Gastroesophageal sphincter (tissue), 3 donors: ENCODE measurements at regions not wholly inside any gene's neighbourhood (a gene's known extent, or its start where the extent isn't known, plus 50 kb on each side); places are given as distances from the start of the nearest gene placed in this dataset.

ENCODE experiments used
- POLR2AphosphoS5 ChIP-seq: sonication (generic); formaldehyde crosslinking; IDR thresholded peaks from one replicate; pipeline ENCODE4 v1.6.1; 2017; ENCODE audit warnings: antibody characterized with exemption
- TF ChIP-seq, protein P1 (sequence below), 4 experiments: fragments of 200-600 bp in 2 of 4; fragments of 450-650 bp in 2 of 4; sonication (generic) in 1 of 4; IDR thresholded peaks; one replicate each; pipeline ENCODE4 v1.5.1; 2017 to 2019; ENCODE audit warnings: antibody characterized with exemption in 4 of 4, mild to moderate bottlenecking in 2 of 4, moderate library complexity in 2 of 4

DNA sequence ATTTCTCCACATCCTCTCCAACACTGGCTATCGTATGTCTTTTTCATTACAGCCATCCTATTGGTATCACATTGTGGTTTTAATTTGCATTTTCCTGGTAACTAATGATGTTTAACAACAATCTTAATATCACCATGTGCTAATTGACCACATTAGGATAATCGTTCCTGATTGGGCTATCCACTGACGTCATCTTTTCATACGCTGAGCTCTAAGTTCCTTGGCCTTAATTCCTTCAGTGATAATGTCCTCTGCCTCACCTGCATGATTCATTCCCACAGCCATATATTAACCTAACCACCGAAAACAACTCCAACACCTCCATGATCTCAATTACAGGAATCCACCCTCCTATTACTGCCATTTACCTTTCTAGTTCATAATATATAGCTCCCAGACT is 547.9 kb upstream of the BRINP1 start:
- TF ChIP-seq POLR2AphosphoS5, result no peak
- TF ChIP-seq, protein P1, sequence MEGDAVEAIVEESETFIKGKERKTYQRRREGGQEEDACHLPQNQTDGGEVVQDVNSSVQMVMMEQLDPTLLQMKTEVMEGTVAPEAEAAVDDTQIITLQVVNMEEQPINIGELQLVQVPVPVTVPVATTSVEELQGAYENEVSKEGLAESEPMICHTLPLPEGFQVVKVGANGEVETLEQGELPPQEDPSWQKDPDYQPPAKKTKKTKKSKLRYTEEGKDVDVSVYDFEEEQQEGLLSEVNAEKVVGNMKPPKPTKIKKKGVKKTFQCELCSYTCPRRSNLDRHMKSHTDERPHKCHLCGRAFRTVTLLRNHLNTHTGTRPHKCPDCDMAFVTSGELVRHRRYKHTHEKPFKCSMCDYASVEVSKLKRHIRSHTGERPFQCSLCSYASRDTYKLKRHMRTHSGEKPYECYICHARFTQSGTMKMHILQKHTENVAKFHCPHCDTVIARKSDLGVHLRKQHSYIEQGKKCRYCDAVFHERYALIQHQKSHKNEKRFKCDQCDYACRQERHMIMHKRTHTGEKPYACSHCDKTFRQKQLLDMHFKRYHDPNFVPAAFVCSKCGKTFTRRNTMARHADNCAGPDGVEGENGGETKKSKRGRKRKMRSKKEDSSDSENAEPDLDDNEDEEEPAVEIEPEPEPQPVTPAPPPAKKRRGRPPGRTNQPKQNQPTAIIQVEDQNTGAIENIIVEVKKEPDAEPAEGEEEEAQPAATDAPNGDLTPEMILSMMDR (IDR thresholded peaks at IDR 0.05), result no peak
